ENCODE measurements at regions not wholly inside any gene's neighbourhood (a gene's known extent, or its start where the extent isn't known, plus 50 kb on each side); places are given as distances from the start of the nearest gene placed in this dataset.

- no peak for TF ChIP-seq CTCF (IDR thresholded peaks at IDR 0.05; ENCODE audit: low read depth, low read length)
- TF ChIP-seq POLR2A (IDR thresholded peaks at IDR 0.05; ENCODE audit: extremely low read depth, insufficient read length): no peak
- no peak for TF ChIP-seq MYC (IDR thresholded peaks at IDR 0.05; ENCODE audit: low read depth, low read length)
- TF ChIP-seq MAX (IDR thresholded peaks at IDR 0.05; ENCODE audit: low read depth, low read length): no peak
Measured at GRCh38 chr20:50398471-50398820, 111.7 kb upstream of the PTPN1 start.

Measured in NB4 (cell line).